ENCODE measurements at regions not wholly inside any gene's neighbourhood (a gene's known extent, or its start where the extent isn't known, plus 50 kb on each side); places are given as distances from the start of the nearest gene placed in this dataset.

GRCh38 chr16:59047114-59047513 is 313.0 kb upstream of the GOT2 start:
- TF ChIP-seq CTCF (IDR thresholded peaks at IDR 0.05; ENCODE audit: poor library complexity, severe bottlenecking) (no peak), POLR2AphosphoS5 (IDR thresholded peaks at IDR 0.05) (no peak), EP300 (conservative IDR thresholded peaks at IDR 0.05; ENCODE audit: poor library complexity, severe bottlenecking) (no peak), EZH2 (IDR thresholded peaks at IDR 0.05; ENCODE audit: borderline replicate concordance, insufficient read depth, low read length, poor library complexity, severe bottlenecking) (no peak), SMC3 (conservative IDR thresholded peaks at IDR 0.05; ENCODE audit: poor library complexity) (no peak)

Measured in neural cell (in vitro differentiated cells).